Stomach (tissue), 8 donors: ENCODE measurements at regions not wholly inside any gene's neighbourhood (a gene's known extent, or its start where the extent isn't known, plus 50 kb on each side); places are given as distances from the start of the nearest gene placed in this dataset.
A peak's percentile ranks its signal among the peaks of the same experiment; 100 is the strongest.

Experiments used
- DNase-seq, 2 donors: peaks; one replicate each; pipeline versions ENCODE4 v3.0.0 to v3.0.0-alpha.2; 2013 to 2019
- H3K27ac ChIP-seq, 5 donors: fragments of 200-600 bp in 4 of 5; sonication (generic) in 4 of 5; one replicate each; pipeline ENCODE4 v1.5.1; 2013 to 2019; ENCODE audit warnings: mild to moderate bottlenecking in 1 of 5, moderate library complexity in 1 of 5
- H3K27me3 ChIP-seq, 3 donors: fragments of 200-600 bp; sonication (generic); one replicate each; pipeline ENCODE4 v1.5.1; 2017 to 2019; ENCODE audit warnings: mixed run types in 1 of 3
- H3K36me3 ChIP-seq, 4 donors: fragments of 200-600 bp; sonication (generic); 1 replicate in 3 of 4; 2 replicates in 1 of 4; pipeline ENCODE4 v1.5.1; 2016 to 2019
- H3K4me1 ChIP-seq, 4 donors: fragments of 200-600 bp; sonication (generic); one replicate each; pipeline ENCODE4 v1.5.1; 2016 to 2019
- H3K4me3 ChIP-seq, 4 donors: fragments of 200-600 bp; sonication (generic) in 3 of 4; one replicate each; pipeline ENCODE4 v1.5.1; 2016 to 2019; ENCODE audit warnings: mild to moderate bottlenecking in 1 of 4
- H3K9me3 ChIP-seq, 4 donors: fragments of 200-600 bp; sonication (generic); one replicate each; pipeline ENCODE4 v1.5.1; 2016 to 2019
- EP300 ChIP-seq: sonication (generic); formaldehyde crosslinking; IDR thresholded peaks from one replicate; pipeline ENCODE4 v1.6.1; 2017; ENCODE audit warnings: antibody characterized with exemption
- POLR2A ChIP-seq, 4 donors: fragments of 450-650 bp; IDR thresholded peaks; one replicate each; pipeline ENCODE4 v1.6.1; 2016; ENCODE audit warnings: antibody characterized with exemption in 4 of 4, control low read depth in 2 of 4, mild to moderate bottlenecking in 1 of 4, moderate library complexity in 1 of 4
- POLR2AphosphoS5 ChIP-seq, 3 donors: sonication (generic); formaldehyde crosslinking; IDR thresholded peaks; one replicate each; pipeline ENCODE4 v1.6.1; 2016; ENCODE audit warnings: antibody characterized with exemption in 3 of 3
- WGBS, 5 donors: extraction: QIAGEN DNeasy Blood & Tissue Kit in 3 of 5; methylation state at CpG; one replicate each; pipeline versions ENCODE4 v1.1.5 to v1.1.7; 2013 to 2018; 5-methylcytosine and 5-hydroxymethylcytosine counted together
- intact Hi-C: fragments of 100-400 bp; cut with DNase I; formaldehyde crosslinking; loops from one replicate; pipeline ENCODE4 v1.15.1; 2023; ENCODE audit warnings: low total_unique reads
- TF ChIP-seq, protein P1 (sequence below), 7 experiments: fragments of 450-650 bp in 4 of 7; fragments of 200-600 bp in 3 of 7; sonication (generic) in 3 of 7; IDR thresholded peaks; one replicate each; pipeline ENCODE4 v1.5.1; 2016 to 2019; ENCODE audit warnings: antibody characterized with exemption in 7 of 7, control low read depth in 2 of 7, mild to moderate bottlenecking in 1 of 7
- donor health status: healthy with polysubstance abuse.
- donor health status: Bipolar disorder and iron deficiency.
- donor health status: healthy.

DNA sequence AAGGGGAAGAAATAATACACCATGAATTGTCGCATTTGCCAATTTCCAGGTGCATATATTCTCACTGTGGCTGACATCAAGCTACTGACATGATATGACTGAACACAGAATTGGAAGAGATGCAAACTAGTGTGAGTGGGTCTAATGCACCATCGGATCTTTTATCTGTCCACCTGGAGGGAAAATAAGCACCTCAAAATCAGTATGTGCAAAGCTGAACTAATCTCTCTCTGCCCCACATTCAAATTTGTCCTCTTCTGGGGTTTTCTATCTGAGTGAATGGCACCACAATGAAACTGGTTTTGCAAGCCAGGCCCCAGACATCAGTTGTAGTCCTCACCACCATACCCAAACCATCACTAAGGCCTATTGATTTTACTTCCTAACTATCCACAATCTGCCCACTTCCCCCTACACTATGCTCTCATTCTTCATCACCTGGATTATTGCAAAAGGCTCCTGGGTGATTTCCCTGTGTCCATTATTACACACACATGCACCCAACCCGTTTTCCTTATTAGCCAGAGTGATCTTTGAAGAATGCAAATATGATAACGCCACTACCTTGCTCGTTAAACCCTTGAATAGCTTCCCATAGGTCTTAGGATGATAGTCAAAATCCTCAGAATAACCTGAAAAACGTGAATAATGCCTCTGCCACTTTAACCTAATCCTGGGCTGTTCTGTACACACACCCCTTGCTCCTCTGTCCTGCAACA lies 159.0 kb upstream of the GMDS start:
- H3K27ac ChIP-seq = no peak overlapping the region
- H3K9me3 ChIP-seq = peaks cover 0 to 12% (median 5%) of the 10 kb centered on the region in 4 donors
- no peak overlapping the region for H3K4me3 ChIP-seq
- 82 to 91% (median 87%) methylated on average over 6 of the region's 6 CpGs for WGBS, 5 donors
- H3K27me3 ChIP-seq = no peaks in the 10 kb centered on the region
- H3K36me3 ChIP-seq = peaks cover 0 to 21% (median 8%) of the 10 kb centered on the region in 4 donors
- no peaks in the 10 kb centered on the region for H3K4me1 ChIP-seq
- TF ChIP-seq EP300 (no peak), POLR2AphosphoS5 (IDR thresholded peaks at IDR 0.05) (no peak), POLR2A (IDR thresholded peaks at IDR 0.05) (no peak)
- TF ChIP-seq, protein P1, sequence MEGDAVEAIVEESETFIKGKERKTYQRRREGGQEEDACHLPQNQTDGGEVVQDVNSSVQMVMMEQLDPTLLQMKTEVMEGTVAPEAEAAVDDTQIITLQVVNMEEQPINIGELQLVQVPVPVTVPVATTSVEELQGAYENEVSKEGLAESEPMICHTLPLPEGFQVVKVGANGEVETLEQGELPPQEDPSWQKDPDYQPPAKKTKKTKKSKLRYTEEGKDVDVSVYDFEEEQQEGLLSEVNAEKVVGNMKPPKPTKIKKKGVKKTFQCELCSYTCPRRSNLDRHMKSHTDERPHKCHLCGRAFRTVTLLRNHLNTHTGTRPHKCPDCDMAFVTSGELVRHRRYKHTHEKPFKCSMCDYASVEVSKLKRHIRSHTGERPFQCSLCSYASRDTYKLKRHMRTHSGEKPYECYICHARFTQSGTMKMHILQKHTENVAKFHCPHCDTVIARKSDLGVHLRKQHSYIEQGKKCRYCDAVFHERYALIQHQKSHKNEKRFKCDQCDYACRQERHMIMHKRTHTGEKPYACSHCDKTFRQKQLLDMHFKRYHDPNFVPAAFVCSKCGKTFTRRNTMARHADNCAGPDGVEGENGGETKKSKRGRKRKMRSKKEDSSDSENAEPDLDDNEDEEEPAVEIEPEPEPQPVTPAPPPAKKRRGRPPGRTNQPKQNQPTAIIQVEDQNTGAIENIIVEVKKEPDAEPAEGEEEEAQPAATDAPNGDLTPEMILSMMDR (IDR thresholded peaks at IDR 0.05) = no peak
- DNase-seq = no peak
- intact Hi-C loops = no loop called here

DNA sequence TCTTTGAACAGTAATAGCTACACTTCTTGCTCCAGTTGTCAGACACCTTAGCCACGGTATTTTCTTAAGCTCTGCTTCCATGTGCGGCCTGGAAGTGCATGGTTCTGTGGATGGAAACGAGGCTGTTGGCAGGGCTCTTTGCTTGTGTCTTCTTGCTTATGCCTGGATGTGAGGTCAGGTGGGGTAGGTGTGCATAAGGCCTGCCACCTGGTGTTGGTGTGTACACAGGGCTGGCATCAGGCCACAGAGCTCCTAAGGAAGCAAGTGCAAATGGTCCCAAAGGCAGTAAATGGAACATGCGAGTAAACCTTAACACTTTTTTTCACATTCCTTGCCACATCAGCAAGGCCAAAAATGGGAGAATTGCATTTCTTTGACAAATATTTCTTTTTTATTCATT lies 158.1 kb upstream of the GMDS start:
- WGBS, 5 donors = 81 to 88% (median 85%) methylated on average over 4 of the region's 4 CpGs
- no peak overlapping the region for H3K4me3 ChIP-seq
- peaks cover 0 to 12% (median 5%) of the 10 kb centered on the region in 4 donors for H3K9me3 ChIP-seq
- H3K27ac ChIP-seq = no peak overlapping the region
- no peaks in the 10 kb centered on the region for H3K4me1 ChIP-seq
- H3K36me3 ChIP-seq = peaks cover 0 to 30% (median 16%) of the 10 kb centered on the region in 4 donors
- TF ChIP-seq POLR2AphosphoS5 (IDR thresholded peaks at IDR 0.05) (no peak), EP300 (no peak), POLR2A (IDR thresholded peaks at IDR 0.05) (no peak)
- TF ChIP-seq, protein P1 (IDR thresholded peaks at IDR 0.05) = no peak
- intact Hi-C loops = no loop called here
- DNase-seq = peak; percentile 14 to 59
- no peaks in the 10 kb centered on the region for H3K27me3 ChIP-seq

DNA sequence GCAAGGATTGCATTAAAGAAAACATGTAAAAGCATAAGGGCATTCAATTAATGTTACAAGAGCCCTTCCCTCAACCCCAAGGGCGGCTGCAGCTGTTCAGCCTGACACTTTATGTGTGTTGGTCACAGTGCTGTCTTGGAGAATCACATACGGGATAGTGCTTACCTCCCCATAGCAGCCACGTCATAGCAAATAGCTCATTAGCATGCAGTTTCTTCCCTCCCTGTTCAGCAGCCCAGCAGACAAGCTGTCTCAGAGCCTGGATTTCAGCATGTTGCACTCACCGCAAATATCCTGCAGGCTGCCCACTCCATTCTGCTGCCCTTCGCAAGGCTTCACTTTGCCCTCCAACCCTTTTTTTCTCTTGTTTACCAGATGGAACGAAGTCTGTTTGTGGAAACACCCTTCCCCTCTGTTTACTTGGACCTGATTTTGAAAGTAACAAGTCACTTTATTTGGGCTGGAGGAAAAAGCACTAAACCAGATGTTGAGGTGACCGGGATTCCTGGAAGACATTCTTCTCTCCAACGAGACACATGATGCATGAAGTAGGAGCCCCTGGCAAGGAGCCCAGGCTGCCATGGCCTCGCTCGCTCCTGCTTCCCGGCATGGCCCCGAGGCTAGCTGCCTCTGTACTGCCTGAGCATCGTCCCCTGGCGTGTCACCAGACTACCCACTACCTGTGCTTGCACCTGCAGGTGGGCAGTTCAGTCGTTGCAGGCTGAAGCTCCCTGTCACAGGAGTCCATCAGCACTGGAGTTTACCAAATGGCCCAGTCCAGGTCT lies 151.6 kb upstream of the GMDS start:
- H3K27ac ChIP-seq = no peak overlapping the region
- intact Hi-C loops = no loop called here
- no peak for TF ChIP-seq POLR2A (IDR thresholded peaks at IDR 0.05)
- no peak for TF ChIP-seq POLR2AphosphoS5 (IDR thresholded peaks at IDR 0.05)
- TF ChIP-seq, protein P1 (IDR thresholded peaks at IDR 0.05) = no peak
- TF ChIP-seq EP300 = no peak
- 65 to 78% (median 71%) methylated on average over 15 of the region's 15 CpGs for WGBS, 5 donors
- no peaks in the 10 kb centered on the region for H3K4me1 ChIP-seq
- H3K27me3 ChIP-seq = no peaks in the 10 kb centered on the region
- peaks cover 0 to 12% (median 5%) of the 10 kb centered on the region in 4 donors for H3K9me3 ChIP-seq
- H3K4me3 ChIP-seq = no peak overlapping the region
- H3K36me3 ChIP-seq = peaks cover 0 to 38% (median 22%) of the 10 kb centered on the region in 4 donors
- DNase-seq = peak in 1 of 2 donors; percentile 38

DNA sequence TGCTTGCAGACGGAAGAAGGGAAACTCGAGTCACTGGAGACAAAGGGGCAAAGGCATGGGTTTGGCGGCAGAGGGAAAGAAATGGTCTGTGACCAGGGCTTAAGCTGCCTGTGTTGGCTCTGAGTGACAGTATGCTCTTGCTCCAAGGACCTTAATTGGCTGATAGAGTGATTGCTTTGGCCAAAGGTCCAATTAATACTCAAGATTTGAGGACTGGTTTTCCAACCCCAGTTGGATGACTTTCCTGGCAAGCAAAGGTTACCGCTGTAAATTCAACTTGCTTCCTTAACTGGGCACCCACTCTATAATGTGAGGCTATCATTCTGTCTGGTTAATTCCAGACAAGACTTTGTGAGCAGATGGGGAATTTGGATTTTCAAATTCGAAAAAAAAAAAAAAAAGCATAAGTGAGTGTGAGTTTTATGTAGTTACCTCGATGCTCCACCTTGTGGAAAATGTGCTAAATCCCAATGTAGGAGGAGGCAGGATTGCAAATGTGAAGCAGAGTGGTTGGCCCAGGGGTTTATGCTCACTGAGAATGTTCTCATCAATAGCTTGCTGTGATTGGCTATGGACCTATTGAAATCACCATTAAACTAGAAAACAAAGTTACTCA lies 150.7 kb upstream of the GMDS start:
- no peak overlapping the region for H3K4me3 ChIP-seq
- intact Hi-C loops = no loop called here
- peaks cover 0 to 10% (median 5%) of the 10 kb centered on the region in 4 donors for H3K9me3 ChIP-seq
- 77 to 84% (median 82%) methylated on average over 6 of the region's 6 CpGs for WGBS, 5 donors
- no peaks in the 10 kb centered on the region for H3K27me3 ChIP-seq
- no peak overlapping the region for H3K27ac ChIP-seq
- no peaks in the 10 kb centered on the region for H3K4me1 ChIP-seq
- DNase-seq = no peak
- TF ChIP-seq POLR2A (IDR thresholded peaks at IDR 0.05) = no peak
- TF ChIP-seq POLR2AphosphoS5 (IDR thresholded peaks at IDR 0.05) = no peak
- TF ChIP-seq, protein P1 (IDR thresholded peaks at IDR 0.05) = no peak
- no peak for TF ChIP-seq EP300
- H3K36me3 ChIP-seq = peaks cover 0 to 33% (median 22%) of the 10 kb centered on the region in 4 donors
